GM18519 (cell line): ENCODE measurements at regions not wholly inside any gene's neighbourhood (a gene's known extent, or its start where the extent isn't known, plus 50 kb on each side); places are given as distances from the start of the nearest gene placed in this dataset.
"Not testable (repeated sequence)": the region's sequence is repeated elsewhere in the genome, so short reads cannot be mapped to it uniquely, and the experiment has no call there.

Experiments used
- ATAC-seq: cut with Tn5 transposase; IDR thresholded peaks from one replicate; pipeline ENCODE4 v1.9.1; 2021; ENCODE audit warnings: mild to moderate bottlenecking, moderate library complexity; ENCODE audit not compliant: unreplicated experiment, low FRiP score

DNA sequence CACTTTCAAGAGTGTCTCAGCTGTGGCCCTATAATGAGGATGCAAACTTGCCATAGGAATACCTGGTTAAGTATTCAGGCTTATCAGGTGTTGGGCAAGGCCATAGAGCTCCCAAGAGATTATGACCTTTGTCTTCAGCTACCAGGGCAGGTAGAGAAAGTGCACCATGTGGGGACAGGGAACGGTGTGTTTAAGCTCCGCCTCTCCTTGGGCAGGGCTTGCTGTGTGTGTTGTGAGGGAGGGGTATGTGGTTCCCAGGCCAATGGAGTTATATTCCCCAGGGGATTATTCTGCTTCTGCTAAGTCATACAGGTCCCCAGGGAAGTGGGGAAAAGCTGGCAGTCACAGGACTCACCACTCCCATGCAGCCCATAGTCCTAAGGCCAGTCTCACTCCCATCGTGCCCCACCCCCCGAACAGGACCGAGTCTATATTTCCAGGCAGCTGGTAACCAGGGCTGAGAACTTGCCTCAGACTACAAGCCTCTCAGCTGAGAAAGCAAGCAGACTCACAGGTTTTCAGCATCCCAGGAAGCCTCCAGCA is 660.2 kb downstream of the HTR1B start:
- no peak for ATAC-seq

GRCh38 chr6:76792394-76792793 is 670.9 kb downstream of the HTR1B start:
- no peak for ATAC-seq

- no peak for ATAC-seq
These were observed 672.4 kb downstream of the HTR1B start for GRCh38 chr6:76790881-76791280.

DNA sequence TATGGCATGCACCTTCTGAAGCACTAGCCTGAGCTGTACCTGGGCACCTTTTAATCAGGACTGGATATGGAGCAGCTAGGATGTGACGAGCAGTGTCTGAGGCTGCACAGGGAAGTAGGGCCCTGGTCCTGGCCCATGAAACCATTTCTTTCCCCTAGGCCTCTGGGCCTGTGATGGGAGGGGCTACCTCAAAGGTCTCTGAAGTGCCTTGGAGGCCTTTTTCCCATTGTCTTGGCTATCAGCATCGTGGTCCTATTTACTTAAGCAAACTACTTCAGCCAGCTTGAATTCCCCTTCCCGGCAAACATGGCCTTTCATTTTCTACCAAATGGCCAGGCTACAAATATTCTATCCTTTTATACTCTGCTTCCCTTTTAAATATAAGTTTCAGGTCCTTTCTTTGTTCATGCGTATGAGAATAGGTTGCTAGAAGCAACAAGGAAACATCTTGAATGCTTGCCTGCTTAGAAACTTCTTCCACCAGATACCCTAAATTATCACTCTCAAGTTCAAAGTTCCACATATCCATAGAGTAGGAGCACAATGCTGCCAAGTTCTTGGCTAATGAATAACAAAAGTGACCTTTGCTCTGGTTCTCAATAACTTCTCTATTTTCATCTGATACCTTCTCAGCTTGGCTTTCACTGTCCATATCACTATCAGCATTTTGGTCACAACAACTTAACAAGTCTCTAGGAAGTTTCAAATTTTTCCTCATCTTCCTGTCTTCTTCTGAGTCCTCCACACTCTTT is 673.1 kb downstream of the HTR1B start:
- no peak for ATAC-seq

GRCh38 chr6:76789580-76789979 is 673.7 kb downstream of the HTR1B start:
- no peak for ATAC-seq

DNA sequence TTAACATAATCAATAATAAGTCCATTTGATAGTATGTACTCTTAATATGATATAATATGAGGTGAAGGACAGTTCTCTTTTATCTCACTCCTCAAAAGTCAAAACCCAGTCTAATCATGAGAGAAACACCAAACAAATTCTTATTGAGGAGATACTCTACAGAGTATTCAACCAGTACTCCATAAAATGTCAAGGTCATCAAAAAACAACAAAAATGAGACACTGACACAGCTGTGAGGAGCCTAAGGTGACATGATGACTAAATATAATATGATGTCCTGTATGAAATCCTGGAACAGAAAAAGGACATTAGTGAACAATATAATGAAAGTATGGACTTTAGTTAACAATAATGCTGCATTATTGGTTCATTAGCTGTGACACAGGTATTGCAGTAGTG is 675.1 kb downstream of the HTR1B start:
- no peak for ATAC-seq

DNA sequence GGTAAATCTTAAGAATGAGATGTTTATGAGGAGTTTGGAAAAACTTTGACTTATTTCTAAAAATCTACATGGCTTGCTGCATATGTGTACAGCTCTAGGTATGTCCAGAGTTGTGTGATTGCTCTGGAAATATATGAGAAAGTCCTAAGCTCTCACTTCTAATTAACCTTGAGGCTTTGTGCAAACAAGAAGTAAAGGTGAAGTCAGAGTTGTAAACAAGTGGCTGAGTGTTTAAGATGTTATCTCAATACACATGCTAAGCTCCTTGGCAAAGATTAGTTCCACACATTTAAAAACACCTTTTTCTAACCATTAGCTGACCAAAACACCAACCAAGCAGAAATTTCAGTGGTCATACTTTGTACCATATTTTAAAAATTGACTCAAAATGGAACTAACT is 684.2 kb downstream of the HTR1B start:
- ATAC-seq = no peak

DNA sequence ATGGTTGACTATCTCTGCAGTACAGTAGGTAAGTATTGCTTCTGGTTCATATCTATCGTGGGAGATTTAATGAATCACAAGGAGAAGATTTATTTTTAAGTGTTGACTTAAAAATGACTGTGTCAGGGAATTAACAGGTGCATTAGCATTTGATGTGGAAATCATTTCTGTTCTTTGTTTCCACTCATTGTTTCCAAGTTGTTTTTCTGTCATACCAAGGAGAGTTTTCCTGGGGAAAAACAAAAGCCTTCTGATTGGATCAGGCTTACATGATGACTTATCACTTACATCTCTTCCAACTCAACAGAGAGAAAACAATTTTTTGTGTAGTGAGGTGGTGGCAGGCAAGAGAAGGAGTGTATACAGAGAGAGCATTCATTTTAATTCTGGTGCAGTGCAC is 686.4 kb downstream of the HTR1B start:
- ATAC-seq = no peak

DNA sequence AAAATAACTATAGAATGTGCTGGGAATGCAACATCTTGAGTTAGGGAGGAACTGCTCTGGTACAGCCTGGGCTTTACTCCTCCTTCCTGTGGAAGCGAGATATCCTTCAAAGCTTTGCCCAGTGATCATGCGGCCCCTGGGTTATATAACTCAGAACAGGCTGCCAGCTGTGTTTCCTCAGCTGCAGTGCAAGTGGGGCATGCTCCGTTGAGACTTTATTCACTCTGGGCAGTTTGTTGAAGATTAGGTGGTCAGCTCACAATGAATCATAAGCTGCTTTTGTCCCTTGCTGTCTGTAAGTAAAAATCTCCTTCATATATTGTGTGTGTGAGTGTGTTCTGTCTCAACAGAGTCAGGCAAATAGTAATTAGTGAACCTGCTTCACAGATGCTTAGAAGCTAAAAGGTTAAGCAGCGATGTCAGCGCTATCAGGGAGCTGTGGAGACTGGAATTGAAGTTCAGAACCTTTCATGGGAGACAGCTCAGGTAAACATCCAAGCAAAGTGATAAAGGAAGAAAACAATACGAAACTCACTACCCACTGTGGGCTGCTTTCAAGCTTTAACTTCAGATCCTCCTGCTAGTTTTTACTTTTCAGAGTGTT is 688.4 kb downstream of the HTR1B start:
- ATAC-seq = no peak

- no peak for ATAC-seq
These were observed 690.3 kb downstream of the HTR1B start for GRCh38 chr6:76772951-76773350.

DNA sequence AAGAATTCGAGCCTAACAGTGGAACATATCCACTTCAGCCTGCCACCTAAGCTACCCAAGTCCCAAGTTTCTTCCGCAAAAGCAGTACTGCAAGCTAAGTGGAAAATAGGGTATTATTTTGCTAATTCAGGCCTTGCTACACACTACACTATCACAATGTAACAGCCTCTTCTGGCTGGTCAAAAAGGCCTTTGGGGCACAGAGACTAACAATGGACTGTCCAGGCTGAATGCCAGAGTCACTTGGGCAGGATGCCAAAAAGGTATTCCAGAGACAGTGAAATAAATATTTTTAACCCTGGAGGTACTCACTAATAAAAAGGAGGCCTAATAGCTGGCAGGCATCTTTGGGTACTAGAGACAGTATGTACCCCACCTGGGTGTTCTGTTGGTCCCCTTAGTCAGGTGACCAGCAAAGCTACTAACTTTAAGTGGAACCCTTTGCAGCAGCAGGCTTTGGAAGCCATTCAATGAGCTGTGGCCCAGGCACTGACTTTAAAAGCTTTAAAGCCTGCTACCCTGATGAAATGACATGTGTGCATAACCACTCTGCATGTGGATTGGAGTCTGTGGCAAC is 692.1 kb downstream of the HTR1B start:
- no peak for ATAC-seq

DNA sequence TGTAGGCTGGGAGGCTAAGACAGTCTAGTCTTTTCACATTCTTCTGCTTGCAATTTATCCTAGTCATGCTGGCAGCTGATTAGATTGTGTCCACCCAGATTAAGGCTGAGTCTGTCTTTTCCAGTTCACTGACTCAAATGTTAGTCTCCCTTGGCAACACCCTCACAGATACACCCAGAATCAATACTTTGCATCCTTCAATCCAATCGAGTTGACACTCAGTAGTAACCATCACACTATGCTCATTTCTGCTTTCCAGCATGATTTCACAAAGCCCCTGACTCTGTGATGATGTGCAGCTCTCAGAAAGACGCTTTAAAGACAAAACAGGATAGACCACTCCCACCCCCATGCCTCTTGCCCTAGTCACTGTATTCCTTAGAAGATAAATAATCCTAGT is 693.0 kb downstream of the HTR1B start:
- no peak for ATAC-seq

DNA sequence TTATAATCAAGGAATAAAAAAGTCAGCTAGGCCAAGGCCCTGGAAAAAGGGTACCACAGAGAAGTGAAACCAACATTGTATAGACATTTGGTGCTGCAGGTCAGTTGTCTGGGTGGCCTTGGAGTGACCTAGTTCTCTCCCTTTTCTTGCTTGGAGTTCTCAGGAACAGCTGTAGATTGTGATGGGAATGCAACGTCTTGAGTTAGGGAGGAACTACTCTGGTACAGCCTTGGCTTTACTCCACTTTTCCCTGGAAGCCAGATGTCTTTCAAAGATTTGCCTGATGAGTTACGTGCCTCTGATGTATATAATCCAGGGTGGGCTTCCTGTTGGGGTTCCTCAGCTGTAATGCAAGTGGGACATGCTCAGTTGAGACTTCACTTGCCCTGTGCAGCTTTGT is 694.7 kb downstream of the HTR1B start:
- ATAC-seq = no peak

- ATAC-seq = no peak
These were observed 691.6 kb upstream of the IMPG1 start for GRCh38 chr6:76764057-76764456.

DNA sequence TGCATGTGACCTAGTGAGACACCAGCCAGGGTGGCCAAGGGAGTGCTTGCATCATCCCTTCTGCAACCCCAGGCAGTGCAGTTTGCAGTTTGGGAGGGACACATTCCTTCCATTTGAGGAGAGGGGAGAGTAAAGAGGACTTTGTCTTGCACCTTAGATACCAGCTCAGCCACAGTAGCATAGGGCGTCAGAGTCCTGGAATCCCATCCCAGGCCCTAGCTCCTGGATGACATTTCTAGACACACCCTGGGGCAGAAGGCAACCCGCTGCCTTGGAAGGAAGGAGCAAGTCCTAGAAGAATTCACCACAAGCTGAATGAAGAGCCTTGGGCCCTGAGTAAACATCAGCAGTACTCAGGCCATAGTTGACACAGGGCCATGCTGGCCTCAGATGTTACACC is 680.4 kb upstream of the IMPG1 start:
- ATAC-seq = no peak

GRCh38 chr6:76745388-76745787 is 672.9 kb upstream of the IMPG1 start:
- not testable (repeated sequence) for ATAC-seq

GRCh38 chr6:76744151-76744720 is 671.8 kb upstream of the IMPG1 start:
- not testable (repeated sequence) for ATAC-seq

- no peak for ATAC-seq
These were observed 670.5 kb upstream of the IMPG1 start for GRCh38 chr6:76742919-76743318.

DNA sequence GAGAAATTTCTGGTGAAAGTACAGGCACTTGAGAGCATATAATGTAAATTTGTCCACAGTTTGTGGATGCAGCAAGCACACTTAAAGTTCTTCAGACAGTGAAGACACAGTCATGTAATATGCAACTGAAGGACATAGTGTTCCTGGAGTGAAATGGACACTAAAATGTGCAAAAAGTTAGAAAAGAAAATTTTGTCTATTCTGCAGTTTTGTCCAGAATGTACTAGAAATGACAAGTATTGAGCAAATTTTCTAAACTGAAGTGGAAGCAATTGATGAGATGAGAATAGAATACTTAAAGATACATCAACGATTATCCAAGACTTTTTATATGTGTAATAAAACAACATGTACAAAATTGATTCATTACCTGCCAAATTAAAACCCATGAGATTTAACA is 647.0 kb upstream of the IMPG1 start:
- no peak for ATAC-seq

DNA sequence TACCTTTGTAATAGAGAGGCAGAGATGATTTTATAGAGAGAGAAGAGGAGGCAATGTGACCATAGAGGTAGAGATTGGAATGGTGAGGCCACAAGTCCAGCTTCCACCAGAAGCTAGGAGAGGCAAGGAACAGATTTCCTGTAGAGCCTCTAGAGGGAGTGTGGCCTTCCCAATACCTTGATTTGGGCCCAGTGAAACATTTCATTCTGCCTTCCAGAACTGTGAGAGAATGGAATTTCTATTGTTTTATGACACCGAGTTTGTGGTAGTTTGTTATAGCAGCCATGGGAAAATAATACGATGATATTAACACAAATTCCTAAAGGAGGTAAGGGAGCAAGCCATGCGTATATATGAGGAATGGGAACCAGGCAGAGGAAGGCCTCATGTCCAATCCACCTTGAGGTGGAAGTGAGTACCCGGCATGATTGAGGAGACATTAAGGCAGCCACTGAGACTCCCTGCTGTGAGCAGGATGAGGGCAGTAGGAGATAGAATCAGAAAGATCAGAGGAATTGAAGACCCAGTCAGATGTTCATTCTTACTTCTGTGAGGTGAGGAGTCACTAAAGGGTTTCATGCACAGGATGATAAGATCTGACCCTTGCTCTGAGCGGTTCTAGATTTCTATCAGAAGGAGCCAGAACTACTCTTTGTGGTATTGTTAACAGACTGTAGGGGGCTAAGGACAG is 636.3 kb upstream of the IMPG1 start:
- no peak for ATAC-seq

GRCh38 chr6:76707630-76708029 is 635.2 kb upstream of the IMPG1 start:
- ATAC-seq = no peak
